ENCODE measurements at regions not wholly inside any gene's neighbourhood (a gene's known extent, or its start where the extent isn't known, plus 50 kb on each side); places are given as distances from the start of the nearest gene placed in this dataset.
A peak's percentile ranks its signal among the peaks of the same experiment; 100 is the strongest.

GRCh38 chr11:32328392-32328791 is 106.9 kb downstream of the WT1 start:
- H3K36me3 Mint-ChIP-seq: no peaks in the 10 kb centered on the region
- POLR2A ChIA-PET: no interaction called here
- no peak for DNase-seq
- Histone ChIP-seq H3K27me3 (ENCODE audit: control insufficient read depth in 2 of 2, insufficient read depth in 2 of 2, low read length in 2 of 2) (no peaks in the 10 kb centered on the region), H3K36me3 (ENCODE audit: control insufficient read depth in 2 of 3, insufficient read depth in 3 of 3, low read length in 3 of 3) (no peaks in the 10 kb centered on the region), H3K27ac (ENCODE audit: low read depth, low read length) (no peak overlapping the region), H3K9me3 (ENCODE audit: control insufficient read depth in 2 of 3, low read length in 3 of 3) (no peaks in the 10 kb centered on the region), H3K4me3 (ENCODE audit: low read length) (no peak overlapping the region), H3K4me1 (ENCODE audit: control insufficient read depth in 2 of 2, insufficient read depth in 2 of 2, low read length in 2 of 2) (peaks cover 4 to 6% of the 10 kb centered on the region in 2 donors)
- peaks cover 0 to 4% (median 0%) of the 10 kb centered on the region in 11 donors for H3K9me3 Mint-ChIP-seq
- H3K4me3 Mint-ChIP-seq: no peak overlapping the region
- peaks cover 6 to 15% (median 8%) of the 10 kb centered on the region in 7 donors for H3K4me1 Mint-ChIP-seq
- H3K27ac Mint-ChIP-seq: no peak overlapping the region
- H3K27me3 Mint-ChIP-seq: peaks cover 19 to 37% (median 29%) of the 10 kb centered on the region in 5 donors
- intact Hi-C loops (cut with micrococcal nuclease): loop anchor here (10.0 kb wide), 3 partner anchors 106 to 1496 kb away; partner anchors contain the start of gene WT1 (in 1 of the 2)
- CTCF ChIA-PET: no interaction called here
- no peak for ATAC-seq

- no peak for DNase-seq
- Histone ChIP-seq H3K27ac (ENCODE audit: low read depth, low read length) (no peak overlapping the region), H3K36me3 (ENCODE audit: control insufficient read depth in 2 of 3, insufficient read depth in 3 of 3, low read length in 3 of 3) (no peaks in the 10 kb centered on the region), H3K4me3 (ENCODE audit: low read length) (no peak overlapping the region), H3K27me3 (ENCODE audit: control insufficient read depth in 2 of 2, insufficient read depth in 2 of 2, low read length in 2 of 2) (peaks cover 2 to 3% of the 10 kb centered on the region in 2 donors), H3K9me3 (ENCODE audit: control insufficient read depth in 2 of 3, low read length in 3 of 3) (no peaks in the 10 kb centered on the region), H3K4me1 (ENCODE audit: control insufficient read depth in 2 of 2, insufficient read depth in 2 of 2, low read length in 2 of 2) (peaks cover 4 to 6% of the 10 kb centered on the region in 2 donors)
- ChIA-PET CTCF (interaction anchor here (0.6 kb wide), 2 partner anchors 9 to 13 kb away, joined by 3 read pairs; no protein-coding TSS in a partner anchor), POLR2A (no interaction called here)
- Mint-ChIP-seq H3K9me3 (peaks cover 0 to 3% (median 0%) of the 10 kb centered on the region in 11 donors), H3K36me3 (peaks cover 0 to 4% (median 0%) of the 10 kb centered on the region in 5 donors), H3K4me1 (peaks cover 7 to 21% (median 11%) of the 10 kb centered on the region in 7 donors), H3K27ac (no peak overlapping the region), H3K4me3 (no peak overlapping the region), H3K27me3 (peaks cover 39 to 51% (median 44%) of the 10 kb centered on the region in 5 donors)
- ATAC-seq: no peak
- intact Hi-C loops (cut with micrococcal nuclease): no loop called here
Measured at GRCh38 chr11:32331098-32331497, 104.2 kb downstream of the WT1 start.

- H3K4me1 Mint-ChIP-seq: peaks cover 7 to 21% (median 11%) of the 10 kb centered on the region in 7 donors
- Histone ChIP-seq H3K27me3 (ENCODE audit: control insufficient read depth in 2 of 2, insufficient read depth in 2 of 2, low read length in 2 of 2) (peaks cover 2 to 3% of the 10 kb centered on the region in 2 donors), H3K4me1 (ENCODE audit: control insufficient read depth in 2 of 2, insufficient read depth in 2 of 2, low read length in 2 of 2) (peaks cover 4 to 6% of the 10 kb centered on the region in 2 donors), H3K4me3 (ENCODE audit: low read length) (no peak overlapping the region), H3K9me3 (ENCODE audit: control insufficient read depth in 2 of 3, low read length in 3 of 3) (no peaks in the 10 kb centered on the region), H3K27ac (ENCODE audit: low read depth, low read length) (no peak overlapping the region), H3K36me3 (ENCODE audit: control insufficient read depth in 2 of 3, insufficient read depth in 3 of 3, low read length in 3 of 3) (no peaks in the 10 kb centered on the region)
- DNase-seq (no peak), ATAC-seq (no peak)
- intact Hi-C loops (cut with micrococcal nuclease): no loop called here
- H3K27ac Mint-ChIP-seq: no peak overlapping the region
- H3K27me3 Mint-ChIP-seq: peaks cover 40 to 54% (median 48%) of the 10 kb centered on the region in 5 donors
- ChIA-PET POLR2A (no interaction called here), CTCF (interaction anchor here (0.6 to 0.7 kb wide), 3 partner anchors 14 to 950 kb away, joined by 3 read pairs; no protein-coding TSS in a partner anchor)
- H3K4me3 Mint-ChIP-seq: peak overlapping the region in 4 of 10 donors; percentile 14 to 84 (median 54)
- H3K9me3 Mint-ChIP-seq: peaks cover 0 to 3% (median 0%) of the 10 kb centered on the region in 11 donors
- peaks cover 0 to 5% (median 0%) of the 10 kb centered on the region in 5 donors for H3K36me3 Mint-ChIP-seq
Measured at GRCh38 chr11:32331792-32332191, 103.5 kb downstream of the WT1 start.

- DNase-seq (no peak), ATAC-seq (peak; percentile 10)
- ChIA-PET POLR2A (no interaction called here), CTCF (interaction anchor here (0.6 to 1.0 kb wide), 3 partner anchors 10 to 1311 kb away, joined by 3 to 4 read pairs (median 3); no protein-coding TSS in a partner anchor)
- Histone ChIP-seq H3K4me1 (ENCODE audit: control insufficient read depth in 2 of 2, insufficient read depth in 2 of 2, low read length in 2 of 2) (peaks cover 4 to 6% of the 10 kb centered on the region in 2 donors), H3K27me3 (ENCODE audit: control insufficient read depth in 2 of 2, insufficient read depth in 2 of 2, low read length in 2 of 2) (peaks cover 2 to 3% of the 10 kb centered on the region in 2 donors), H3K36me3 (ENCODE audit: control insufficient read depth in 2 of 3, insufficient read depth in 3 of 3, low read length in 3 of 3) (no peaks in the 10 kb centered on the region), H3K9me3 (ENCODE audit: control insufficient read depth in 2 of 3, low read length in 3 of 3) (no peaks in the 10 kb centered on the region), H3K27ac (ENCODE audit: low read depth, low read length) (no peak overlapping the region), H3K4me3 (ENCODE audit: low read length) (peak overlapping the region; percentile 44)
- intact Hi-C loops (cut with micrococcal nuclease): no loop called here
- H3K36me3 Mint-ChIP-seq: peaks cover 0 to 5% (median 0%) of the 10 kb centered on the region in 5 donors
- peaks cover 0 to 3% (median 0%) of the 10 kb centered on the region in 11 donors for H3K9me3 Mint-ChIP-seq
- H3K4me3 Mint-ChIP-seq: peak overlapping the region; percentile 61 to 88 (median 82)
- H3K27me3 Mint-ChIP-seq: peaks cover 44 to 63% (median 58%) of the 10 kb centered on the region in 5 donors
- peaks cover 7 to 21% (median 11%) of the 10 kb centered on the region in 7 donors for H3K4me1 Mint-ChIP-seq
- no peak overlapping the region for H3K27ac Mint-ChIP-seq
Measured at GRCh38 chr11:32332990-32333319, 102.4 kb downstream of the WT1 start.

GRCh38 chr11:32333320-32333991 is 101.9 kb downstream of the WT1 start:
- DNase-seq: peak in 3 of 9 donors; percentile 9 to 33 (median 13)
- Mint-ChIP-seq H3K9me3 (peaks cover 0 to 3% (median 0%) of the 10 kb centered on the region in 11 donors), H3K36me3 (peaks cover 0 to 5% (median 0%) of the 10 kb centered on the region in 5 donors), H3K27ac (no peak overlapping the region), H3K4me1 (peaks cover 7 to 21% (median 11%) of the 10 kb centered on the region in 7 donors), H3K27me3 (peaks cover 44 to 62% (median 58%) of the 10 kb centered on the region in 5 donors), H3K4me3 (peak overlapping the region; percentile 61 to 88 (median 82))
- Histone ChIP-seq H3K4me3 (ENCODE audit: low read length) (peak overlapping the region; percentile 44), H3K27ac (ENCODE audit: low read depth, low read length) (no peak overlapping the region), H3K36me3 (ENCODE audit: control insufficient read depth in 2 of 3, insufficient read depth in 3 of 3, low read length in 3 of 3) (no peaks in the 10 kb centered on the region), H3K27me3 (ENCODE audit: control insufficient read depth in 2 of 2, insufficient read depth in 2 of 2, low read length in 2 of 2) (peaks cover 2 to 3% of the 10 kb centered on the region in 2 donors), H3K4me1 (ENCODE audit: control insufficient read depth in 2 of 2, insufficient read depth in 2 of 2, low read length in 2 of 2) (peaks cover 4 to 6% of the 10 kb centered on the region in 2 donors), H3K9me3 (ENCODE audit: control insufficient read depth in 2 of 3, low read length in 3 of 3) (no peaks in the 10 kb centered on the region)
- intact Hi-C loops (cut with micrococcal nuclease): no loop called here
- CTCF ChIA-PET: interaction anchor here (0.6 to 1.0 kb wide), 3 partner anchors 10 to 1310 kb away, joined by 3 to 4 read pairs (median 3); no protein-coding TSS in a partner anchor
- POLR2A ChIA-PET: no interaction called here
- ATAC-seq: peak; percentile 34

- DNase-seq (no peak), ATAC-seq (no peak)
- peak overlapping the region in 3 of 10 donors; percentile 21 to 84 (median 46) for H3K4me3 Mint-ChIP-seq
- ChIA-PET CTCF (no interaction called here), POLR2A (no interaction called here)
- no peak overlapping the region for H3K27ac ChIP-seq (ENCODE audit: low read depth, low read length)
- H3K36me3 ChIP-seq (ENCODE audit: control insufficient read depth in 2 of 3, insufficient read depth in 3 of 3, low read length in 3 of 3): no peaks in the 10 kb centered on the region
- no peaks in the 10 kb centered on the region for H3K9me3 ChIP-seq (ENCODE audit: control insufficient read depth in 2 of 3, low read length in 3 of 3)
- peaks cover 7 to 21% (median 11%) of the 10 kb centered on the region in 7 donors for H3K4me1 Mint-ChIP-seq
- H3K27ac Mint-ChIP-seq: no peak overlapping the region
- peaks cover 4 to 6% of the 10 kb centered on the region in 2 donors for H3K4me1 ChIP-seq (ENCODE audit: control insufficient read depth in 2 of 2, insufficient read depth in 2 of 2, low read length in 2 of 2)
- peaks cover 2 to 3% of the 10 kb centered on the region in 2 donors for H3K27me3 ChIP-seq (ENCODE audit: control insufficient read depth in 2 of 2, insufficient read depth in 2 of 2, low read length in 2 of 2)
- H3K36me3 Mint-ChIP-seq: peaks cover 0 to 5% (median 0%) of the 10 kb centered on the region in 5 donors
- intact Hi-C loops (cut with micrococcal nuclease): no loop called here
- H3K27me3 Mint-ChIP-seq: peaks cover 44 to 58% (median 53%) of the 10 kb centered on the region in 5 donors
- H3K4me3 ChIP-seq (ENCODE audit: low read length): no peak overlapping the region
- peaks cover 0 to 3% (median 0%) of the 10 kb centered on the region in 11 donors for H3K9me3 Mint-ChIP-seq
Measured at GRCh38 chr11:32334822-32335221, 100.5 kb downstream of the WT1 start.
